WTC11 (cell line): ENCODE measurements at regions not wholly inside any gene's neighbourhood (a gene's known extent, or its start where the extent isn't known, plus 50 kb on each side); places are given as distances from the start of the nearest gene placed in this dataset.

ENCODE experiments used
- CTCF ChIP-seq: fragments of 200-600 bp; IDR thresholded peaks from 2 replicates; pipeline ENCODE4 v1.8.0; 2022; ENCODE audit warnings: antibody characterized with exemption
- ETV6 ChIP-seq: sonication (generic); formaldehyde crosslinking; IDR thresholded peaks from 2 replicates; pipeline ENCODE4 v1.8.1; 2022; ENCODE audit warnings: mild to moderate bottlenecking, missing genetic modification reagents
- FOXP4 ChIP-seq: sonication (generic); formaldehyde crosslinking; IDR thresholded peaks from 2 replicates; pipeline ENCODE4 v1.8.0; 2022; ENCODE audit warnings: mild to moderate bottlenecking, missing genetic modification reagents
- USF1 ChIP-seq: sonication (generic); formaldehyde crosslinking; IDR thresholded peaks from 2 replicates; pipeline ENCODE4 v1.8.0; 2022; ENCODE audit warnings: mild to moderate bottlenecking, missing genetic modification reagents
- ZBTB21 ChIP-seq: sonication (generic); formaldehyde crosslinking; IDR thresholded peaks from 2 replicates; pipeline ENCODE4 v1.8.1; 2023; ENCODE audit warnings: mild to moderate bottlenecking, missing genetic modification reagents, borderline replicate concordance

- TF ChIP-seq ETV6 (CRISPR knock-in tag) (no peak), USF1 (CRISPR knock-in tag) (no peak), ZBTB21 (CRISPR knock-in tag) (no peak), FOXP4 (CRISPR knock-in tag) (no peak), CTCF (no peak)
Measured at GRCh38 chr3:18797378-18797777, 350.9 kb upstream of the KCNH8 start.
